HG03135 (cell line): ENCODE measurements at regions not wholly inside any gene's neighbourhood (a gene's known extent, or its start where the extent isn't known, plus 50 kb on each side); places are given as distances from the start of the nearest gene placed in this dataset.
"Not testable (repeated sequence)": the region's sequence is repeated elsewhere in the genome, so short reads cannot be mapped to it uniquely, and the experiment has no call there.

Experiments
- ATAC-seq: cut with Tn5 transposase; IDR thresholded peaks from one replicate; pipeline ENCODE4 v1.9.1; 2021; ENCODE audit warnings: mild to moderate bottlenecking, moderate library complexity; ENCODE audit not compliant: unreplicated experiment

DNA sequence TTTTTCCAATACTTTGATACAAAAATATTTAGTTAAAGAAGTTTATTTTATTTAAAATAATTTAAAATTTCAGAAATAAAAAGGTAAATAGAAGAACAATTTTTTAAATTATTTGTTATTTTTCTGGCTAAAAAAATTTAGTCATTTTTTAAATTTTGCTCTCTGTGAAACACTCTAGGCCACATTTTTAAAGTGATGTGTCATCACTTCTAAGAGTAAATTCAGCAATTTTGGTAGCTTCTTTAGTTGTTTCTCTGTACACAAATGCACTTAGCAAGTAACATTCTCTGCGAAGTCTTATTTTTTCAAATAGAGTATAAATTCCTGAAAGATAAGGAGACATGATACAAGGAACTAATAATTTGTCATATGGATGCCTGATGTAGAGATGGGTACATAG is 760.0 kb upstream of the PRMT6 start:
- ATAC-seq, result no peak

DNA sequence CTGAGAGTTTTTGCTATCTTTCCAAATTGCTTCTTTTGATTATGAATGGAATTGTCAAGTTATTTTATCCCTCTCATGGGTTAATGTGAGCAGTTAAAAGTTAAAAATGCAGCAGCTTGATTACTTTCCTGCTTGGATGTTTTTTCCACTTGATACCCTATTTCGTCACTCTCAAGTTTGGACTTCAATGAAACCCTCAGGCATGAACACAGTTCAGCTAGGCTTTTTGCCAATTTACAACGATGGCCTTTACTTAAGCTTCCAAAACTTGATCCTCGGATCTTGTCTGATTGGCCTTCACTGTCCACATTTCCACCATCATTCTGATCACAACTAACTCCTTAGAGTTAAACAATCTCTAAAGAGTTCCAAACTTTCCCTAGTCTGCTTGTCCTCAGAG is 752.4 kb upstream of the PRMT6 start:
- ATAC-seq, result no peak

- no peak for ATAC-seq
Observed at GRCh38 chr1:106319612-106320011, 736.9 kb upstream of the PRMT6 start.

- ATAC-seq, result no peak
Observed at GRCh38 chr1:106325600-106325999, 730.9 kb upstream of the PRMT6 start.

DNA sequence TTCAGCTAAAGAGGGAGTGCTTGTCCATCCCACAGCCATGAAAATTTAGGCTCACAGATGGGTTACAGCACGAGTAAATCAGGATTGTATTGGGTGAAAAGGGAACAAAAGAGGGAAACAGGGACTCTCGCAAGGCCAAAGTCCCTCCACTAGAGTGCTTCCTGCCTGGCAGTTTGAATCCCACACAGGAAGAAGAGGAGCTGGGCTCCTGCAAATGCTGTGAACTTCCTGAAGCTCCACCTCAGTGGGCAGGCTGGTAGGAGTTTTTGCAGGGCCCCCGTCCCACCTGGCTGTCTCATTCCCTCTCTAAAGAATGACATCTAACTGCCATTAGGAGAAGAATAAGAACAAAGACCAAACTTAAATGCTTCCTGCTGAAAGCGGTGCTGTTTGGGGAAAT is 712.0 kb upstream of the PRMT6 start:
- no peak for ATAC-seq

- ATAC-seq, result no peak
Observed at GRCh38 chr1:106360252-106360651, 696.2 kb upstream of the PRMT6 start.

GRCh38 chr1:106366627-106367319 is 689.7 kb upstream of the PRMT6 start:
- ATAC-seq, result no peak

GRCh38 chr1:106378261-106378660 is 678.2 kb upstream of the PRMT6 start:
- no peak for ATAC-seq

- ATAC-seq, result no peak
Observed at GRCh38 chr1:106380772-106381171, 675.7 kb upstream of the PRMT6 start.

DNA sequence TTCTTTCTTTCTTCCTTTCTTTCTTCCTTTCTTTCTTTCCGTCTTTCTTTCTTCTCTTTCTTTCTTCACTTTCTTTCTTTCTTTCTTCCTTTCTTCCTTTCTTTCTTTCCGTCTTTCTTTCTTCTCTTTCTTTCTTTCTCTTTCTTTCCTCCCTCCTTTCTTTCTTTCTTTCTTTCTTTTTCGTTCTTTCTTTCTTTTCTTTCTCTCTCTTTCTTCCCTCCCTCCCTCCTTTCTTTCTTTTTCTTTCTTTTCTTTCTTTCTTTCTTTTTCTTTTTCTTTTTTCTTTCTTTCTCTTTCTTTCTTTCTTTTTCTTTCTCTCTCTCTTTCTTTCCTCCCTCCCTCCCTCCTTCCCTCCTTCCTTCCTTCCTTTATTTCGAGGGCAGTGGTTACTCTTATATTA is 667.3 kb upstream of the PRMT6 start:
- not testable (repeated sequence) for ATAC-seq

DNA sequence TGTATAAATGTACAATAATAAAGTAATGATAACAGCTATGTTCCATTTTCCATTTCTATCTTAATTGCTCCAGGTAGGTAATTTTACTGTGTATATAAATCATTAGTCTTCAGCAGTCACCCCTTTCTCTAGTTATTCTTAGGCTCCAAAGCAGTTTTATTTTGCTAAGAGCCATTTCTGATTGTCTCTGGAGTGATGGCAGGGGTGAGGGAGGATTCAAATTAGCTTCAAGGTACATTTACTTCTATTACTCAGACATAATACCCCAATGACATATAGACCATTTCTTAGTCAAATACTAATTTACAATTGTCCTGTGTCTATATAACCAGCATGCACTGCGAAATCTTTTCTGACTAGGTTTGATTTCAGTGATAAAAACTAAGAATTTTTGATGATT is 663.4 kb upstream of the PRMT6 start:
- ATAC-seq, result no peak

GRCh38 chr1:106396020-106396419 is 660.5 kb upstream of the PRMT6 start:
- no peak for ATAC-seq

DNA sequence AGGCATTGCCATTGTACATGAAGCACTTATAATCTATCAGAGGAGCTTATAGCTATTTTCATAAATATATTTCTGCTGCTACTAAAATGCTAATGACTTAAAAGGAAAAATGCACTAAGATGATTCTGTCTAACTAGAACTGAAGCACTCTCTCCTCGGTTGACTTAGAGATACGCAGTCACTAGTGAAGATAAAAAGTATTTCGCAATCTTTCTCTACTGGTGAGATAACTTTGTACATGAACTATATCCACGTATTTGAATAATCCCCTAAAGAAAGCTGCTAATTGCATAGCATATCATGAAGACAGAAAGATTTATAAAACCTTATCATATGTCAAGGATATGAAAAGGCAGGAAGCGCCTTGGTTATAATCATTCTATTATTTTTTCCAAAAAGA is 658.1 kb upstream of the PRMT6 start:
- no peak for ATAC-seq

- no peak for ATAC-seq
Observed at GRCh38 chr1:106406114-106406513, 650.4 kb upstream of the PRMT6 start.

DNA sequence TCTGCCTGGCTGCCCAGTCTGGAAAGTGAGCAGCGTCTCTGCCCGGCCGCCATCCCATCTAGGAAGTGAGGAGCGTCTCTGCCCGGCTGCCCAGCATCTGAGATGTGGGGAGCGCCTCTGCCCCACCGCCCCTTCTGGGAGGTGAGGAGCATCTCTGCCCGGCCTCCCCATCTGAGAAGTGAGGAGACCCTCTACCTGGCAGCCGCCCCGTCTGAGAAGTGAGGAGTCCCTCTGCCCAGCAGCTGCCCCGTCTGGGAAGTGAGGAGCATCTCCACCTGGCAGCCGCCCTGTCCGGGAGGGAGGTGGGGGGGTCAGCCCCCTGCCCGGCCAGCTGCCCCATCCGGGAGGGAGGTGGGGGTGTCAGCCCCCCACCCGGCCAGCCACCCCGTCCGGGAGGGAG is 644.2 kb upstream of the PRMT6 start:
- ATAC-seq, result not testable (repeated sequence)

- no peak for ATAC-seq
Observed at GRCh38 chr1:106435269-106435668, 621.2 kb upstream of the PRMT6 start.

GRCh38 chr1:106439475-106439874 is 617.0 kb upstream of the PRMT6 start:
- no peak for ATAC-seq

- ATAC-seq, result no peak
Observed at GRCh38 chr1:106447466-106447865, 609.0 kb upstream of the PRMT6 start.

- no peak for ATAC-seq
Observed at GRCh38 chr1:106456832-106457231, 599.6 kb upstream of the PRMT6 start.

- ATAC-seq, result no peak
Observed at GRCh38 chr1:106457368-106457767, 599.1 kb upstream of the PRMT6 start.

GRCh38 chr1:106458866-106459265 is 597.6 kb upstream of the PRMT6 start:
- ATAC-seq, result no peak

GRCh38 chr1:106459418-106459817 is 597.1 kb upstream of the PRMT6 start:
- ATAC-seq, result no peak

DNA sequence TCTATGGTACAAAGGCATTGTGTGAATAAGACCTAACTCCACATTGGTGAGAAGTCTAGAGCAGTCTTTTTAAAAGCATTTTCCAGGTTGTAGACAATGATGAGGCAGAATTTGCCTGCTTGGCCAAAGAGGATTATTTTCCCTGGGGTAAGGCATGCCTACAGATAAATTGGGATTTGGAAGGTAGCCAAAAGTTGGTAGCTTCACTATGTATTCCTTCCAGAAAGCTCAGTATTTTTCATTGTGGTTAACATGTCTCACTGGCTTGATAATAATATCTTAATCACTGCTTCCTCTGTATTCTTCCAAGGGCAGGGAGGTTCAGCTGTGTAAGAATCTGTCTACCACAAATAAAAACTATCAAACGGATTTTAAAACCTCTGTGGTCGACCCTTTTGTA is 590.8 kb upstream of the PRMT6 start:
- no peak for ATAC-seq
